HG02981 (cell line): ENCODE measurements at regions not wholly inside any gene's neighbourhood (a gene's known extent, or its start where the extent isn't known, plus 50 kb on each side); places are given as distances from the start of the nearest gene placed in this dataset.
"Not testable (repeated sequence)": the region's sequence is repeated elsewhere in the genome, so short reads cannot be mapped to it uniquely, and the experiment has no call there.

Experiments
- ATAC-seq: cut with Tn5 transposase; IDR thresholded peaks from one replicate; pipeline ENCODE4 v1.9.1; 2021; ENCODE audit warnings: mild to moderate bottlenecking, moderate library complexity; ENCODE audit not compliant: unreplicated experiment

- no peak for ATAC-seq
Measured at GRCh38 chr6:72530750-72531149, 91.1 kb upstream of the KCNQ5 start.

DNA sequence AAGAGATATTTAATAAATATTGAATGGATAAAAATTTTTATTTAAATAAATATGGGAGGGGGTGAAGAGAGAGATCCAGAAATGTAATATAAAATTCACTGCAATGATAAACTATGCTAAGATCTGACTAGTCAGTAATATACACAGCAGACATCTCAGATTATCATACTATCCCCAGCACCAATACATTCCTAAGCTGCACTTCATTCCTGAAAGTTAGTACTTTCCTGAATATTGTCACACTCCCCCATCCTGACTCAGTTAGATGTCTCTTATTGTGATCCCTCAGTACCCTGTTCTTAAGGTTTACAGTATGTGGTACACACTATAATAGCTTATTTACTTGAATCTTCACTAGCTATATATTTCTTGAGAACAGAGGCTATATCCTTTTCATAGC lies 88.3 kb upstream of the KCNQ5 start:
- ATAC-seq: no peak

GRCh38 chr6:72534236-72534635 lies 87.6 kb upstream of the KCNQ5 start:
- no peak for ATAC-seq

- ATAC-seq: no peak
Measured at GRCh38 chr6:72535124-72535523, 86.7 kb upstream of the KCNQ5 start.

DNA sequence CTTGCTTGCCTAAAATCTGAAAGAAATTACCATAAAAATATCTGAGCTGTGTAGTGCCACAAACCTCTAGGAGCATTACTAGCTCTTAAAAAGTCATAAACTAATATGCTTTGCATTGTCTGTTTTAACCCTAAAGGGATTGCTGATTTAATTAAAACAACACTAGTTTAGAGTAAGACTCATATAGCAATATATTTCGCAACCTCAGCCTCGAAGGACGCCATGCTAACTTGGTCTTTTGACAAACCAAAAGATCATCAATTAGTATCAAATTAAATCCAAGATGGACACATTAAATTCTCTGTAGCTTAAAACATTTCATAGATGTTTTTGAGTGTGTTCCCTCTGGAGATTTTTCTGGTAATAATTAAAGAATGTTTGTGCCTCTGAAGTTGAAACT lies 74.8 kb upstream of the KCNQ5 start:
- ATAC-seq: no peak

- no peak for ATAC-seq
Measured at GRCh38 chr6:72551470-72551869, 70.4 kb upstream of the KCNQ5 start.

DNA sequence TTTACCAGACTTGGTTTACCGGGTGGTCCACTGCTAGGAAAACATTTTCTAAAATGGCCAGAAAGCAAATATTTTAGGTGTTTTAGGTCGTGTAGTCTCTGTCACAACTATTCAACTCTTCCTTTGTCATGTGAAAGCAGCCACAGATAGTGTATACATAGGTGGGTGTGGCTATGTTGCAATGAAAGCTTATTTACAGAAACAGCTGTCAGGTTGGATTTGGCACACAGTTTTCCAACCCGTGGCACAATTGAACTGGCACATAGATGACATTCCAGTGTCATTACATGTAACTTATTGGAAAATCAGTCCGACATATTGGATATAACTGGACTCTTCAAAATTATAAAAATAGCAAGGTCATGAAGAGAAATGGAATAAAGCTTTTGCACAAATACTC lies 68.9 kb upstream of the KCNQ5 start:
- no peak for ATAC-seq

GRCh38 chr6:72553531-72554511 lies 68.0 kb upstream of the KCNQ5 start:
- ATAC-seq: no peak

GRCh38 chr6:72554761-72555221 lies 67.1 kb upstream of the KCNQ5 start:
- ATAC-seq: no peak

DNA sequence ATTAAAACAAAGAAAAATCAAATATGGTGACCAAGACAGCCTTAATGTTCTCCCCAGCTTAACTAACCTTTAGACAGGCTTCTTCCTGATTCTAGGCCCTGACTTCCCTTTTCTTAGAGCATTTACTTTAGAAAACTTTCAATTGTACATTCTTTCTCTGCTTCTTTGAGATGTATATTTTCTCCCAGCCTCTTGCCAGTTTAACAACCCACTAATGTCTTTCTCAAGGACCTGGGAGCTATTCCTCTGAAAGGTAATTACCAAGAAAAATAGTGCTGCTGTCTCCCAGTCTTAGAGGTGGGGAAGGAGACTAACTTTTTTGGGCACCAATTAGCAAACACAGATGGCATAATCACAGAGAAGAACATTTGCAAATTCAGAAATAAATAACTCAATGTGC lies 62.8 kb upstream of the KCNQ5 start:
- ATAC-seq: no peak

- ATAC-seq: no peak
Measured at GRCh38 chr6:72559555-72559954, 62.3 kb upstream of the KCNQ5 start.

DNA sequence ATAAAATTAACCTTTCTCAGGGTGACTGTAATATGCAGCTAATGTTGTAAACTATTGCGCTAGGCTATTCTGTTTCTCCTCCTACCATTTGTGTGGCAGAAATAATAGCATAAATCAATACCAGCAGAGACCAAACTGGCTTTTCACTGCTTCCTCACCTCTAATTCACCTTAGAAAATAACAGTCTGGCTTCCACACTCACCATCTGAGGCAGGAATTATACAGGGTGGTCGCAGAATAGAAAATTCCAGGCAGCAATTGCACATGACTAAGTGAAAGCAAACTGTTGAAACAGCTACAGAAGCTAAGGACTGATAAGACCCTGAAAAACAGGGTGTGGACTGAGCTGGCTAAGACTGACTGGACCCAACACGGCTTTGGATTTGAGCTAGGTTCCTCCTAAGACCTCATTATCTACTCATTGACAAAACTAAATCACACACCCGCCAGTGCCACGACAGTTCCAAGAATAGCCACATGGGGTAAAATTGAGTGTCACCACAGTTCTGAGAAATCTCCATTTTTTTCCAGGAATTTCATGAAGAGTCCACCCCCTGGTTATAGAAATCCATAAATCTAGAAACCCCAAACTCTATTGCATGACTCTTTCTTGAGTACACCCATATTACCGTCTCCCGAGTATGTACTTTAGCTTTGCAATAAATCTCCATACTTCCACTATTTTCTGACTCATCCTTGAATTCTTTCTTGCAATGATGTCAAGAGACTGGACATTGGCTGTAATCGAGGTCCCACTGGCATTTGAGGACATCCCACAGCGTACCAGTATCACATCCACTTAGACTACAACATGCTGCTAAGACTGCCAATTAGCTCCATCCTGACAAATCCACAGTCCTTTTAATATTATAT lies 60.9 kb upstream of the KCNQ5 start:
- ATAC-seq: no peak

DNA sequence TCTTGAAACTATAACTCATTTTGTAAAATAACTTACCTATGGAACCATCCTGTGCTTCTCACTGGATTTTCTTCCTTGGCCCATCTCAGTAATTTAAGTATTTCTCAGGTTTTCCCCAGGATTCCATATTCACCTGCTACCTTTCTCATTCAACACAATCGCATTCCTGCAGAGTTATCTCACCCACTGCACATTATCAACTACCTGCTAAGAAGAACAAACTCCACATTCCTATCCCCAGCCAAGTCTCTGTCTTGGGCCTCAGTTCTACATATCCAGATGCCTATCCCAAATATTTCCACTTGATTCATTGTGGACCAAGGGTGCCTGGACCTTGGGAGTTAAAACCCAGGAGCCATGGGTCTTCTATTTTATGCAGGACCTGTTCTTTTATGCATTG lies 60.2 kb upstream of the KCNQ5 start:
- no peak for ATAC-seq

DNA sequence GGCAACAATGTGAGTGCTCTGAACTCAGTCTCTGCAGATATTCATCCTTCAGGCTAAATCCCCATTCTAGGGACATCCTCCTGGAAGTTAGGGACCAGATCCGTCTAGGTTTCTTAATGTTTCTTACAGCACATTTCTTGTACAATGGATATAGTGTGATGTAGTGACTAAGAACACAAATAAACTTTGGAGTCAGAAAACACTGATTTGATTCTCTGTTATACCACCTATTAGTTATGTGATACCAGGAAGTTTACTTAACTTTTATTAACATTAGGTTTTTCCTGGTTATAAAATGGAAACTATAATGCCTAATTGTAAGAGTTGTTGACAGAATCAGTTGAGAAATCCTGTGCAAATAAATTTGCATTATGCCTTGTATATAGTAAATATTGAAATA lies 57.6 kb upstream of the KCNQ5 start:
- no peak for ATAC-seq

- not testable (repeated sequence) for ATAC-seq
Measured at GRCh38 chr6:72571993-72572392, 49.9 kb upstream of the KCNQ5 start.
